MCF 10A (cell line): ENCODE measurements at regions not wholly inside any gene's neighbourhood (a gene's known extent, or its start where the extent isn't known, plus 50 kb on each side); places are given as distances from the start of the nearest gene placed in this dataset.

Source experiments
- BruUV-seq: library from RNA; stranded (reverse); fragments of 400-500 nt; replicated peaks from 2 replicates; lab custom pipeline; 2021; lab: Mats Ljungman, UMichigan
- CTCF ChIA-PET: fragments of 300-600 bp; sonication (Branson Sonifier 250); formaldehyde crosslinking; extraction: SDS; loops from one replicate; lab custom pipeline; 2021; ENCODE audit warnings: antibody characterized with exemption, inconsistent platforms; lab: Yijun Ruan, JAX
- POLR2A ChIA-PET: fragments of 300-600, 350-650 bp; sonication (Branson Sonifier 250); formaldehyde crosslinking; extraction: SDS; loops from one replicate; lab custom pipeline; 2020; ENCODE audit warnings: antibody characterized with exemption, inconsistent platforms; lab: Yijun Ruan, JAX
- DNase-seq: peaks from one replicate; pipeline ENCODE4 v3.0.0-alpha.2; 2018; ENCODE audit not compliant: unreplicated experiment
- H3K27ac Mint-ChIP-seq: one replicate; pipeline ENCODE4 v1.8.0; 2022; ENCODE audit warnings: mild to moderate bottlenecking, low read depth, mixed read lengths; ENCODE audit not compliant: unreplicated experiment
- H3K27me3 Mint-ChIP-seq: one replicate; pipeline ENCODE4 v1.8.0; 2022; ENCODE audit warnings: mixed read lengths; ENCODE audit not compliant: insufficient read depth, unreplicated experiment
- H3K36me3 Mint-ChIP-seq: one replicate; pipeline ENCODE4 v1.8.0; 2022; ENCODE audit warnings: mild to moderate bottlenecking, moderate library complexity, mixed read lengths; ENCODE audit not compliant: insufficient read depth, unreplicated experiment
- H3K4me1 Mint-ChIP-seq: one replicate; pipeline ENCODE4 v1.8.0; 2022; ENCODE audit warnings: mixed read lengths; ENCODE audit not compliant: insufficient read depth, unreplicated experiment
- H3K4me3 Mint-ChIP-seq: one replicate; pipeline ENCODE4 v1.8.0; 2022; ENCODE audit warnings: mild to moderate bottlenecking, moderate library complexity, mixed read lengths; ENCODE audit not compliant: unreplicated experiment
- H3K9me3 Mint-ChIP-seq: one replicate; pipeline ENCODE4 v1.8.0; 2022; ENCODE audit warnings: mixed read lengths; ENCODE audit not compliant: unreplicated experiment
- CTCF ChIP-seq: fragments of 200-600 bp; IDR thresholded peaks from one replicate; pipeline ENCODE4 v1.8.0; 2022; ENCODE audit warnings: antibody characterized with exemption, mild to moderate bottlenecking; ENCODE audit not compliant: unreplicated experiment
- intact Hi-C: fragments of 100-400 bp; cut with micrococcal nuclease; formaldehyde crosslinking; loops from 2 replicates; pipeline ENCODE4 v1.14.1; 2022

GRCh38 chr20:55513954-55514353, 491.4 kb downstream of the CBLN4 start:
- BruUV-seq = no TSS peak
- CTCF ChIA-PET = interaction anchor here (0.8 kb wide), 1 partner anchor 8 kb away, joined by 4 read pairs; no protein-coding TSS in a partner anchor
- Mint-ChIP-seq H3K27ac (no peak overlapping the region), H3K4me3 (no peak overlapping the region), H3K4me1 (no peaks in the 10 kb centered on the region), H3K27me3 (no peaks in the 10 kb centered on the region), H3K9me3 (peaks cover 12% of the 10 kb centered on the region), H3K36me3 (no peaks in the 10 kb centered on the region)
- intact Hi-C loops = no loop called here
- no peak for TF ChIP-seq CTCF
- POLR2A ChIA-PET = no interaction called here
- DNase-seq = no peak

GRCh38 chr20:55500130-55500529, 505.2 kb downstream of the CBLN4 start:
- intact Hi-C loops = no loop called here
- no peaks in the 10 kb centered on the region for H3K36me3 Mint-ChIP-seq
- ChIA-PET POLR2A (no interaction called here), CTCF (no interaction called here)
- H3K27ac Mint-ChIP-seq = no peak overlapping the region
- no peak for TF ChIP-seq CTCF
- H3K4me3 Mint-ChIP-seq = no peak overlapping the region
- BruUV-seq = no TSS peak
- H3K9me3 Mint-ChIP-seq = peaks cover 19% of the 10 kb centered on the region
- no peaks in the 10 kb centered on the region for H3K4me1 Mint-ChIP-seq
- no peaks in the 10 kb centered on the region for H3K27me3 Mint-ChIP-seq
- DNase-seq = no peak

- TF ChIP-seq CTCF = no peak
- CTCF ChIA-PET = no interaction called here
- no TSS peak for BruUV-seq
- Mint-ChIP-seq H3K27ac (no peak overlapping the region), H3K9me3 (peaks cover 23% of the 10 kb centered on the region), H3K27me3 (no peaks in the 10 kb centered on the region), H3K4me3 (no peak overlapping the region), H3K4me1 (peaks cover 6% of the 10 kb centered on the region), H3K36me3 (no peaks in the 10 kb centered on the region)
- DNase-seq = no peak
- POLR2A ChIA-PET = no interaction called here
- intact Hi-C loops = no loop called here
These were observed 516.7 kb downstream of the CBLN4 start for GRCh38 chr20:55488593-55488992.

GRCh38 chr20:55478724-55479450, 526.4 kb downstream of the CBLN4 start:
- Mint-ChIP-seq H3K9me3 (peaks cover 17% of the 10 kb centered on the region), H3K4me1 (no peaks in the 10 kb centered on the region), H3K27me3 (no peaks in the 10 kb centered on the region), H3K4me3 (no peak overlapping the region), H3K36me3 (no peaks in the 10 kb centered on the region), H3K27ac (no peak overlapping the region)
- POLR2A ChIA-PET = no interaction called here
- no peak for TF ChIP-seq CTCF
- no peak for DNase-seq
- CTCF ChIA-PET = no interaction called here
- intact Hi-C loops = no loop called here
- no TSS peak for BruUV-seq
